NCI-H1092 treated with DMSO at 0.1 percent for 48 hours (cell line): ENCODE measurements at regions not wholly inside any gene's neighbourhood (a gene's known extent, or its start where the extent isn't known, plus 50 kb on each side); places are given as distances from the start of the nearest gene placed in this dataset.
"Not testable (repeated sequence)": the region's sequence is repeated elsewhere in the genome, so short reads cannot be mapped to it uniquely, and the experiment has no call there.

Experiments used
- DNase-seq: peaks from one replicate; lab custom pipeline; 2025; lab: John Stamatoyannopoulos, UW

DNA sequence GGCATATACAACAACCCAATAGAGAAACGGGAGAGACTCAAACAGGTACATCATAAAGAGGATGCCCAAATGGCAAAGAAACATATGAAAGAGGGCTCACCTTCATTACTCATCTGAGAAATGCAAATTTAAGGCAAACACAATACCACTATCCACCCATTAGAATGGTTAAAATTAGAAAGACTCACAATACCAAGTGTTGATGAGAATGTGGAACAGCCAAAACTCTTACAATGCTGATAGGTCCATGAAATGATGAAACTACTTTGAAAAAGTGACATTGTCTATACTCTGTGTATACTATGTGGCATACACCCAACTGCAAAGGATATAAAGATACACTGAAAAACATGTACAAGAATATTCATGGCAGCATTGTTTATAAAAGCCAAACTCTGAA, 96.2 kb upstream of the TSHZ3 start:
- DNase-seq = no peak

DNA sequence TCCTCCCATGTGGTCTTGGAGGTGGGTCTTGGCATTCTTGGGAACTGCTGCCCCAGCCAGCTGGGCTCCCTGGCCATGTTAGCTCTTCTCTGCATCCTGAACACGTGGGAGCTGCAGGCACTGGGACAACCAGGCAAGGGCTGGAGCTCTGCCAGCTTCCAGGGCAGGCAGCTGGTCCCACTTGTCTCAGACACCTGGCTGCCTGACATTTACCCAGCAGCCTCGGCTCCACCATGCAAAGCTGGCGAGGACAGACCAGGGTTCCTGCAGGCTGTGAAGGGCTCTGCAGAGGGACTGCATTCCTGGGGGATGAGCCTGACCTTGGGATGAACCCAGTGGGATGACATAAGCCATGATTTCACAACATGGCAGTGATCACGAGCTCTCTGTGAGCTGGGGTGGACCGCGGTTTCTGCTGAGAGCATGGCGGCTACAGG, 99.0 kb upstream of the TSHZ3 start:
- no peak for DNase-seq

DNA sequence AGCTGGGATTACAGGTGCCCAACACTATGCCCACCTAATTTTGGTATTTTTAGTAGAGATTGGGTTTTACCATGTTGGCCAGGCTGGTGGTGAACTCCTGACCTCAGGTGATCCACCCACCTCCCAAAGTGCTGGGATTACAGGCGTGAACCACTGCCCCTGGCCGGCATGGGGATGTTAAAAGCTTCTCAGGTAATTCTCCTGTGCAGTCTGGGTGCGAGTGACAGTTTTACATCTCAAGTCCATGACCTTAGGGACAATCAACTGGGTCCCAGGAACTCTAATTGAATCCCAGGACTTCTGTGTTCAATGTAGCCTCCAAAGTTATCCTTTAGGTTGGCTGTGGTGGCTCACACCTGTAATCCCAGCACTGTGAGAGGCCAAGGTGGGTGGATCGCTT, 100.1 kb upstream of the TSHZ3 start:
- no peak for DNase-seq

- no peak for DNase-seq
Observed at GRCh38 chr19:31450696-31451095, 101.5 kb upstream of the TSHZ3 start.

DNA sequence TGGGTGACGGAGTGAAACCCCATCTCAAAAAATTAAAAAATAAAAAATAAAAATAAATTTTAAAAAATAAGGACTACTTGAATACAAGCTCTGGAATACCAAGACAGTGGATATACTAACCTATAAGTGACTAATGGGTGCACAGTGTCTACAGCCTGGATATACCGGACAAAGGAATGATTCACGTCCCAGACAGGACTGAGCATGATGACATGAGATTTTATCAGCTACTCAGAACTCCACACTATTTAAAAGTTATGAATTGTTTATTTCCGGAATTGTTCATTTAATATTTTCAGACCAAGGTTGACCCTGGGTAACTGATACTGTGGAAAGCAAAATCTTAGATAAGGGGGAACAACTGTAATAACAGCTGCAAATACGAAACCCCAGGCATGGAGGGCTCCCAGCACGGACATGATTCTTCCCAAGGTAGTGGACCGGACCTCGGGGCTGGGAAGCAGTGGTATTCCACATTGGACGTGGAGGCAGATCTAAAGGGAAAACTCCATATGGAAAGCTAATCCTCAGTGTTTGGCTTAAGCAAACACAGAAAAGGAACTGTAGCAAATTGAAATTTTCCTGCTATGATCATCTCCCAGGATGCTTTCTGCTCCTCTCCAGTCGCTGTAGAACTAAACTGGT, 102.6 kb upstream of the TSHZ3 start:
- DNase-seq = no peak

GRCh38 chr19:31459430-31459829, 110.2 kb upstream of the TSHZ3 start:
- DNase-seq = no peak

GRCh38 chr19:31461814-31462539, 112.7 kb upstream of the TSHZ3 start:
- DNase-seq = no peak

DNA sequence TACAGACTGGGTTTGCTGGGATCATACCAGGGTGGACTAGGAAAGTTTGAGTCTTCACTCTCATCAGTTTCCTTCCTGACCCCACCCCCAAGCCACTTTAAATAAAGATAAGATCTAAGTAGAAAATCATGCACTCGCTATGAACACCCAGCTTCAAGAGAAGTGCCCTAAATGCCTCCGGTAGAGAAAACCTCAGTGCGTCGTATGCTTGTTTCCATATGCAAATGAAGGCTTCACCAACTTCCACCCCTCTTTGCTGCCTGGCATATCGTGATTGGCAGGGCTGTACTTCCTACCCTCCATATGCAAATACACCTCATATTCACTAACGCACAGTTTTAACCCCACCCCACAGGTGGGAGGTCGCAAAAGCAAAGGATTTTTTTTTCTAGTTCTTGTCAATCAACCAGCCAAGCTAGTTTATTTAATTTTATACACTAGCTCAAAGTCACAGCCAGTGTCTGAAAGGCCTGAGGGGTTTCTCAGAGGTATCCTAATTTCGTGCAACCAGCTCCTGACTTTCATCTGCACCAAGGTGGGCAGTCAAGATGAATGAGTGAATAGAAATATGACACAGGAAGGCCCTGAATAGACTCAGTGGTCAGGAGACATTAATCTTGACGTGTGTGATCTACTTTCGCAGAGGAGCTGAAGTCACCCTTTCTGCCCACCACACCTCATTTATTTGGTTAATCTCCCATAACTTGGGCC, 121.1 kb upstream of the TSHZ3 start:
- no peak for DNase-seq

GRCh38 chr19:31470952-31471351, 121.7 kb upstream of the TSHZ3 start:
- DNase-seq = no peak

GRCh38 chr19:31478241-31478640, 129.0 kb upstream of the TSHZ3 start:
- no peak for DNase-seq

DNA sequence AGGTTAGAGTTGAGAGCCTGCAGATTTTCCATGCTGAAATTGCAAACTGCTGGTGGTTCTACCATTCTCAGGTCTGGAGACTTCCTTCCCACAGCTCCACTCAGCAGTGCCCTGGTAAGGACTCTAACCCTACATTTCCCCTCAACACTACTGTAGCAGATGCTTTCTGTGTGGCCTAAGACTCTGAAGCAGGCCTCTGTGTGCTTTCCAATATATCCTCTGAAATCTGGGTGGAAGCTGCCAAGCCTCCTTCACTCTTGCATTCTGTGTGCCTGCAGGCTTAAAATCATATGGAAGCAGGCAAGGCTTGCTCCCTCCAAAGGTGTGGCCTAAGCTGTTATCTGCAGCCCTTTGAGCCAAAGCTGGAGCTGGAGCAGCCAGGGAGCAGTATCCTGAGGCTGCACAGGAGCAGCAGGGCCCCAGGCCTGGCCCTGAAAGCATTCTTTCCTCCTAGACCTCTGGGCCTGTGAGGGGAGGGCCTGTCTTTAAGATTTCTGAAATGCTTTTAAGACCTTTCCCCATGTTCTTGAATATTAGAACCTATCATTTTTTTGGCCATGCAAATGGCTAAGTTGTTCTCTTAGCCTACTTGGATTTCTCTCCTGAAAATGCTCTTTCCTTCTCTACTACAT, 134.1 kb upstream of the TSHZ3 start:
- DNase-seq = no peak

DNA sequence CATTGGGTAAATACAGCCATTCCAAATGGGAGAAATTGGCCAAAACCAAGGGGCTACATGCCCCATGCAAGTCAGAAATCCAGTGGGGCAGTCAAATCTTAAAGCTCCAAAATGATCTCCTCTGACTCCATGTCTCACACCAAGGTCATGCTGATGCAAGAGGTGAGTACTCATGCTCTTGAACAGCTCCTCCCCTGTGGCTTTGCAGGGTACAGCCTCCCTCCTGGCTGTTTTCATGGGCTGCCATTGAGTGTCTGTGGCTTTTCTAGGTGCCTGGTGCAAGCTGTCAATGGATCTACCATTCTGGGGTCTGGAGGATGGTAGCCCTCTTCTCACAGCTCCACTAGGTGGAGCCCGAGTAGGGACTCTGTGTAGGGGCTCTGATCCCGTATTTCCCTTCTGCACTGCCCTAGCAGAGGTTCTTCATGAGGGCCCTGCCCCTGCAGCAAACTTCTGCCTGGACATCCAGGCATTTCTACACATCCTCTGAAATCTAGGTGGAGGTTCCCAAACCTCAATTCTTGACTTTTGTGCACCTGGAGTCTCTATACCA, 135.7 kb upstream of the TSHZ3 start:
- DNase-seq = not testable (repeated sequence)

GRCh38 chr19:31485472-31485871, 136.2 kb upstream of the TSHZ3 start:
- DNase-seq = no peak

DNA sequence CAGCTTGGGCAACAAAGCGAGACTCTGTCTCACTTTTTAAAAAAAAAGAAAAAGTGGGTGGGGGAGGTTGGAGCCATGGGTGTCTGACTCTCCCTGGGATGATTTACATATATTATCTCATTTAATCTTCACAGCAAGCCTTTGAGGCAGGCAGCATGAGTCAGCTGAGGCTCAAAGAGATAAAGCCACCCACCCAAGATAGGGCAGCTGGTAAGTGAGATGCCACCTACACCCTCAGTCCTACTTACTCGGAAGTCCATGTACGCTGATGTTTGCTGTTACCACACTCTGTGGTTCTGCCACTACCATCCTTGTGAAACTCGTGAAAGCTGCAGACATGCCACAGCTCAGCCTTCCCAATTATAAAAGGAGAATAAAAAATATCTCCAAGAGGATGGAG, 142.0 kb upstream of the TSHZ3 start:
- DNase-seq = no peak

- no peak for DNase-seq
Observed at GRCh38 chr19:31492050-31492449, 142.8 kb upstream of the TSHZ3 start.

GRCh38 chr19:31496076-31496475, 146.8 kb upstream of the TSHZ3 start:
- DNase-seq = no peak

GRCh38 chr19:31497709-31498108, 148.5 kb upstream of the TSHZ3 start:
- DNase-seq = no peak

GRCh38 chr19:31498781-31499180, 149.5 kb upstream of the TSHZ3 start:
- no peak for DNase-seq

DNA sequence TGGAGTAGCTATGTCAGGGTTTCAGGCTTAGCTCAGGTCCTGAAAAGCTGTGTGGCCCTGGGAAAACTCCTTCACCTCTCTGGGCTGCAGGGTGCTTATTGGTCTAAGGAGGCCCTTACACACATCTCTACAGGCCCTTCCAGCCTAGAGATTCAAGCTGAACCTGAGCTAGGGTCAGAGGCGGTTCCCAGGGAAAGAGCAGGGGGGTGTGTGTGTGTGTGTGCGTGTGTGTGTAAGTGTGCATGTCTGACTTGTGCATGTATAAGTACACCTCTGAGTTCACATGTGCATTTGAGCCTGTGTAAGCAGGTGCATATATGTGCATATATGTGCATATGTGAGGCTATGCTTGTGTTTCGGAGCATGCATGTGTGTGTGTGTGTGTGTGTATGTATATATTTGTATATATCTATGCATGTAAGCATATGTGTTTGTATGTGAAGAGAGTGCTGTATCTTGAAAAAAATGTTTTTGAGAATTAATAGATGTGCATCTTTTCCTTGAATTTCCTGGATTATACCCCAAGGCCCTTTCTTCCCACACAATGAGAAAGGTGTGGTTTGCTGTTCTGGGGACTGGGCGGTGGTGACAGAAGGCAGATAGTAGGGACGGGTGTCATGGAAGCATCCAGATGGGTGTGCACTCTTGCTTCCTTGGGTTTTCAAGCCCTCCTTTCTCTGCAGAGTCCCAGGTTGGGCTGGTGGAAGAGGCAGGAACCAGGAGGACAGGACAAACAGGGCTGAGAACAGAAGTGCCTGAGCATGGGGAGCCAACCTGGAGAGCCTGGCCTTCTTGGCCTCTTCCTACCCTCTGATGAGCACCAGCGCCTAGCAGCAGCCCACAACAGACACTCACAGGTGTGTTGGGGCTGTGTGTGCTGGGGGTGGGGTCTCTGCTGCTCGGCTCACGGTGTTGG, 150.3 kb upstream of the TSHZ3 start:
- DNase-seq = no peak

GRCh38 chr19:31500197-31500830, 151.1 kb upstream of the TSHZ3 start:
- no peak for DNase-seq

DNA sequence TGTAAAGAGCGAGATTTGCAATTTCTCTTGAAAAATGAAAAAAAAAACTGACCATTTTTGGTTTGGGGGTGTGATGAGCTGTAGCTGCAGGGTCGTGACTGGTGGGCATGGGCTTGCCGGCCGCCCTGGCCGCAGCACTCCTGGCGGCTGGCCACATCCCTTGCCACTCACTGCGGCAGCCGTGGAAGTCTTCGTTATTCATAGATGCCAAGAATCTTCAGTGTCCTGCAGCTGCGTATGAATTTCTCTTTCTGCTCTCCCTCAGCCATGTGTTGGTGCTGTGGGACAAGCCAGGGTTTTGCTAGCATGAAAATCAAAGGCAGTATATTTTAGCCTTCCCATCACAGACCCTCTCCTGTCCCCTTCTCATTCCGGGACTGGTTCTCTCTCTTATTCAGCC, 151.7 kb upstream of the TSHZ3 start:
- no peak for DNase-seq
